Activated CD4-positive, CD25-positive, alpha-beta regulatory T cell treated with anti-CD3 and anti-CD28 coated beads, Interleukin-2, amount 50 U/mL, for 24 hours (primary cell): ENCODE measurements at regions not wholly inside any gene's neighbourhood (a gene's known extent, or its start where the extent isn't known, plus 50 kb on each side); places are given as distances from the start of the nearest gene placed in this dataset.
"Not testable (repeated sequence)": the region's sequence is repeated elsewhere in the genome, so short reads cannot be mapped to it uniquely, and the experiment has no call there.

ENCODE experiments used
- ATAC-seq, 2 donors: fragments of 150-1000 bp; cut with Tn5 transposase; one replicate each; pipeline ENCODE4 v1.10.0; 2021; ENCODE audit warnings: mild to moderate bottlenecking in 1 of 2, moderate library complexity in 1 of 2

DNA sequence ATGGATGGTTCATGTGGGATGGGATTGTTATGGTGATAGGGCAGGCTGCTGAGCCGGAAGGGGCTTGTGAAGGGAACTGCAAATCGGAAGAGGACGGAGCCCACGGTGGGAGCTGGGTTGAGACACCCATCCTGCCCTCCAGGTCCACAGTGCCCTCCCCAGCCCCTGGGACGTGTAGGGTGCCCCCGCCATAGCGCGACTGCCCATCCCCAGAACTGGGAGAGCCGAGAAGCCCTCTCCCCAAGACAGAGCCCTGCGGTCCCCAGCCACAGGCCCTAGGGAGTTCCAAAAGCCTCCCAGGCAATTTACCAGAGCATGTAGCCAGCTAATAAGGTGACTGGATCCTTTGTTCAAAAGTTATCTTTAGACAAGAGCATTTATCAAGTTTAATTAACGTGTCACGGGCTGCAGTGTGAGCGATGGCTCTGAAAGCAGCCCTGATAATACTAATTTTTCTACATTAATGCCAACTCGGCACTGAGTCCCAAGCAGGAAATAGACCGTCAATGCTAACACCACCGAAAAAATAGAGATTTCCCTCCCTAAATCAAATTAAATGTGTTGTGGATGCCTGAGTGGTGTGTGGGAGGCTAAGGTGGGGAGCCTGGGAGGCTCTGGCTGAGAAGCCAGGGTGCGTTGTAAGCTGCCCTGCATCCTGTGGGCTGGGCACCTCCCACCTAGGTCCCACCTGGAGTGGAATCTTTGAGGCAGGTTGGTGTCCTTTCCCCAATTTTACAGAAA is 76.8 kb upstream of the RTL6 start:
- no peak for ATAC-seq

DNA sequence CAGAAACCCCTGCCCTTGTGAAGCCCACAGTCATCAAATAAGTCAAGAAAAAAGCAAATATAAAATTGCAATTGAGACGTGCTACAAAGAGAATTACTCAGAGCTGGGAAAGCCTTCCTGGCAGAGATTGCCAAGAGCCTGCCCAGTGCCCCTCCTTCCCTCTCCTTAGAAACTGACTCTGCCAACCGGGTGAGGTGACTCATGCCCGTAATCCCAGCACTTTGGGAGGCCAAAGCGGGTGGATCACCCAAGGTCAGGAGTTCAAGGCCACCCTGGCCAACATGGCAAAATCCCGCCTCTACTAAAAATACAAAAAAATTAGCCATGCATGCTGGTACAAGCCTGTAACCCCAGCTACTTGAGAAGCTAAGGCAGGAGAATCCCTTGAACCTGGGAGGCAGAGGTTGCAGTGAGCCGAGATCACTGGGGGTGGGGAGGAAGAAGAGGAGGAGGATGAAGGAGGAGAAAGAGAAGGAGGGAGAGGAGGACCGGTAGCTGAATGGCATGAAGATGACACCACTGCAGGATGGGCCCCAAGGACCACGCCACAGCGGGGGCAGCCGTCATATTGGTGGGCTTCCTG is 76.1 kb upstream of the RTL6 start:
- ATAC-seq = no peak

DNA sequence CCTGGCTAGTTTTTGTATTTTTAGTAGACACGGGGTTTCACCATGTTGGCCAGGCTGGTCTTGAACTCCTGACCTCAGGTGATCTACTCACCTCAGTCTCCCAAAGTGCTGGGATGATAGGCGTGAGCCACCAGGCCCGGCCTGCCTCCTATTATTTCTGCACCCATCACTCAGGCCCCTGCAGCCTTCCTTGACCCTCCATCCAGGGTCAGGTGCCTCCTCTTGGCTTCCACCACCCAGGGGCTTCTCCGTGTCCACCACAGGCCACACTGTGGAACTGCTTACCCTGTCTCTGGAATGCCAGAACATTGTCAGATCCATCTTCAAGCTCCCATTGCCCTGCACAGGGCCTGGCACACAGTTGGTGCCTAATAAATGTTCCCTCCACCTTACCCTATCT is 75.4 kb upstream of the RTL6 start:
- ATAC-seq = no peak

DNA sequence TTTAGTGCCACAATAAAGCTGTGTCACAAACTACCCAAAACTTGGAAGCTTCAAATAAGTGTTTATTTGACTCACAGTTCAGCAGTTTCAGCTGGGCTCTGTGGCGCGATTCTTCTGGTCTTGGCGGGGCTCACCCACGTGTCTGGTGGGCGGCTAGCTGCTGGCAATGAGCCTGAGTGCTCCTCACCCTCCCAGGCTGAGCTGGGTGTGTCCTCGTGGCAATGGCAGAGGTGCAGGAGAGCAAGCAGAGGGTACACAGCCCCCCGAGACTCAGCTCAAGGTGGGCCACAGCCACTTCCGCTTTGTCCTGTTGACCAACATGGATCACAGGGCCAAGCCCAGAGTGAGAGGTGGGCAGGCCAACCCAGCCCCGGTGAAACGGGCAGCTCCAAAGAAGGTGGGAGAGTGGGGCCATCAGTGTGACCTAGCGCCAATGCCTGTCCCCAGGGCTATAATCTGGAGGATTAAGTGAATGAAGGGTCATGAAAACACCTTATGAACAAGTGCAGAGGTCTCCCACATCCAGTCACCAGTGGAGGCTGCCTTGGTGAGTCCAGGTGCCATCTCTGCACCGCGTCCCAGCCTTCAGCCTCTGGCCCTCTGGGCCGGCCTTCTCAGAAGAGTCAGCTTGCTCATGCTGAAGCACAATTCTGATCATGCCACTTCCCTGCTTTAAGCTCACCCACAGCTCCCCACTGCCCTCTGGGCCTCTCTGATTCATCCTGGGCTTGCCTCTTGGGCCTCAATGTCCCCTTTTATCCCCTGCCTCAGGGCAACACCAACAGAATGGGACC is 74.6 kb upstream of the RTL6 start:
- ATAC-seq = no peak

DNA sequence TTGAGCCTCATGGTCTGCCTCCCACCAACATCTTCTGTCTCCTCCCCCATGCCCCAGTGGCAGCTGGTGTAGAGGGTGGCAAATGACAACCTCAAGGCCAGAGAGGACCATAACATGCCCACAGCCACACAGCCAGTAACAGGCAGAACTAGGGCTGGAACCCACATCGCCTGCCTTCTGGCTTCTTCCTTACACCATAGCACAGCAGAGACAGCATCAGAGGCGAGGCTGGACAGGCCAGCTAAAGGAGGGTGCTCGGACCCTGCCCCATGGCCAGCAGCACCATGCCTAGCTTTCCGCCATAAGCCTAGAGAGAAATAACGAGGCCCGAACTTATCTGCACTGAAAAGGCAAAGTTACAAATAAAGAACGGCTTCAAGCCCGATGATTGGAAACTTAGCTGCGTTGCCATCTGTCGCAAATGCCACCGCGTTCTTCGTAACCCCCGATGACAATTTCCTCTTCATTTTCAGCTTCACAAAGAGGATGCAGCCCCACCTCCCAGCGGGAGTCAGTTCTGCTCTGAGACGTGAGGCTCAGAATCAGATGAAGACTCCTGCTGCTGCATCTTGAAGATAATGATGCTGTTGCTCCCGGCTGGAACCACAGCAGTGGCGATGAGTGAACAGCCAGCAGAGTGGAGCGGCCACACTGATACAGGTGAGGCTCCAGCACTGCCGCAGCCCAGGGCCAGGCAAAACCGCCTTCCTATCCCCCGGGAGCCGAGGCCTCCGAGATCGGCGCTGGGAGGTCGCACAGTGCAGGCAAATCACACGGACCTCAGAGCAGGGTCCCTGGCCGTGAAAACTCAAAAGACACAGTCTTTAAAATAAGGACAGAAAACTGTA is 73.8 kb upstream of the RTL6 start:
- no peak for ATAC-seq

DNA sequence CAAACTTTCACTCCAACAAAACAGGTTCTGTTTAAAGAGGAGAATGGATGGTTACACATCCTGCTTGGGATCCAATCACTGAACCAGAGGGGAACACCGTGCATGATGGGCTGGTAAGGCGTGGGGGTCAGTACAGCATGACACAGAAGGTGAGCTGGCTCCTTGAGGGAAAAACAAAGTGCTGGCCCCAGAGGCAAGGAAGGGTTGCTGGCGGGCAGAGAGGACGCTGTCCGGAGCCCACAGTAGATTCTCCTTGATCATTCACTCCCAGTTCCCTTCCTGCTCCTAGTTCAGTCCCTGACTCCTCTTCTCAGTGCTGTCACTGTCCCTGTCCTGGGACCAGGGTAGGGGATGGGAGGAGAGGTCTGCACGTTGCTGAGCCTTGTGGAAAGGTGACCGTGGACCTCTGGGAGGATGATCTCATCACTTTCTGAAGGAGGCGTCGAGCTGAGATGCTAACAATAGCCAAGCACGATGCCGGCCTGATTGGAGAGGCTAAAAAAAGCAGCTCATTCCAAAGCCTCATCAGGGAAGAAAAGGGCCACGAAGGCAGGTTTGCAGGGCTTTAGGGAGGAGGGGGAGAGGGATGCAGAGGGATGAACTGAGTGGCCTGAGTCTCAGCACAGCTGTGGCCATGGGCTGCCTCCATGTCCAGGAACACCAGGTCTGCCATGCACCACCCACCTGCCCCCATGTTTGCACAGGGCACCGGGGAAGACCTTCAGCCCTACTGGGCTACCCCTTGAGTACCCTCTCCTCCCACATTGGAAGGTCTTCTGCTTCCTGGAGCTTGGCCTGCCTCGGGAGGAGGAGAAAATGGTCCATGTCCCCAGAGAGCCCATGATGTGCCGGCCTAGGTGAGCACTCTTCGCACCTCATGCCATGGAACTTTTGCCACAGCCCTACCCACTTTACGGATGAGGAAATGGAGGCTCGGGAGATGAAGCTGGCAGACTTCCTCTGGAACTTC is 72.7 kb upstream of the RTL6 start:
- no peak for ATAC-seq

DNA sequence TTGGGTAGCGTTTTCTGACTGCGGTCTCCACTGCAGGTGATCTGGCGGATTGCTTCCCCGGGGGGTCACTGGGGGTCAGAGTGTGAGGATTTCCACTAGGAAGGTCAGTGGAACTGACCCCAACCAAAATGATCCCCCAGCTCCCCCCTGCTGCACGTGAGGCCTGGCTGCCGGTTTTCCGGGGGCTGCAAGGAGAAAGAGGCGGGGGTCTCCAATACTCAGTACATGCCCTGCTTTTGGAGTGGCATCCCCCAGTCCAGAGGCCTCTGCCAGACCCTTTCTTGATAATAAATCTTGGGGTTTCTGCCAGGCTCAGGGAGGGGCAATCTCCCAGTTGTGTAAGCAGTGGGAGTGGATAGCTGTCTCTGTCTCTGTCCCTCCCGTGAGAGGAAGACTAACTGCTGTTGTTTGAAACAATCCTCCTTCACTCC is 71.5 kb upstream of the RTL6 start:
- ATAC-seq = no peak

DNA sequence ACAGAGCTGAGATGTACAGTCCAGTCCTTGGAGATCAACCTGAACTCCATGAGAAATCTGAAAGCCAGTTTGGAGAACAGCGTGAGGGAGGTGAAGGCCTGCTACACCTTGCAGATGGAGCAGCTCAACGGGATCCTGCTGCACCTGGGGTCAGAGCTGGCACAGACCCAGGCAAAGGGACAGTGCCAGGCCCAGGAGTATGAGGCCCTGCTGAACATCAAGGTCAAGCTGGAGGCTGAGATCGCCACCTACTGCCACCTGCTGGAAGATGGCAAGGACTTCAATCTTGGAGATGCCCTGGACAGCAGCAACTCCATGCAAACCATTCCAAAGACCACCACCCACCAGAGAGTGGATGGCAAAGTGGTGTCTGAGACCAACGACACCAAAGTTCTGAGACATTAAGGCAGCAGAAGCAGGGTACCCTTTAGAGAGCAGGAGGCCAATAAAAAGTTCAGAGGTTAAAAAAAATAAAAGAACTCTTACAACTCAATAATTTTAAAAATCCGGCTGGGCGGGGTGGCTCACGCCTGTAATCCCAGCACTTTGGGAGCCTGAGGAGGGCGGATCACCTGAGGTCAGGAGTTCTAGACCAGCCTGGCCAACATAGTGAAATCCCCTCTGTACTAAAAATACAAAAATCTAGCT is 69.9 kb upstream of the RTL6 start:
- no peak for ATAC-seq

DNA sequence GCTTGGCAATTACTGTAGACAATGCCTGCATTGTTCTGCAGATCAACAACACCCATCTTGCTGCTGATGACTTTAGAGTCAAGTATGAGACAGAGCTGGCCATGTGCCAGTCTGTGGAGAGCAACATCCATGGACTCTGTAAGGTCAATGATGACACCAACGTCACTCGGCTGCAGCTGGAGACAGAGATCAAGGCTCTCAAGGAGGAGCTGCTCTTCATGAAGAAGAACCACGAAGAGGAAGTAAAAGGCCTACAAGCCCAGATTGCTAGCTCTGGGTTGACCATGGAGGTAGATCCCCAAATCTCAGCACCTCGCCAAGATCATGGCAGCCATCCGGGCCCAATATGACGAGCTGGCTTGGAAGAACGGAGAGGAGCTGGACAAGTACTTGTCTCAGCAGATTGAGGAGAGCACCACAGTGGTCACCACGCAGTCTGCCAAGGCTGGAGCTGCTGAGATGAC is 69.4 kb upstream of the RTL6 start:
- not testable (repeated sequence) for ATAC-seq

DNA sequence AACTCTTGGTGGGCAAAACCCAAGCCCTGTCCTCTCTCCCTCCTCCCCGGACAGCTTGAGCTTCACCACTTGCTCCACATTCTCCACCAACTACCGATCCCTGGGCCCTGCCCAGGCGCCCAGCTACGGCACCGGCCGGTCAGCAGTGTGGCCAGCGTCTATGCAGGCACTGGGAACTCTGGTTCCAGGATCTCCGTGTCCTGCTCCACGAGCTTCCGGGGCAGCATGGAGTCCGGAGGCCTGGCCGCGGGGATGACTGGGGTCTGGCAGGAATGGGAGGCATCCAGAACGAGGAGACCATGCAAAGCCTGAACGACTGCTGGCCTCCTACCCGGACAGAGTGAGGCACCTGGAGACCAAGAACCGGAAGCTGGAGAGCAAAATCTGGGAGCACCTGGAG is 68.9 kb upstream of the RTL6 start:
- ATAC-seq = no peak

DNA sequence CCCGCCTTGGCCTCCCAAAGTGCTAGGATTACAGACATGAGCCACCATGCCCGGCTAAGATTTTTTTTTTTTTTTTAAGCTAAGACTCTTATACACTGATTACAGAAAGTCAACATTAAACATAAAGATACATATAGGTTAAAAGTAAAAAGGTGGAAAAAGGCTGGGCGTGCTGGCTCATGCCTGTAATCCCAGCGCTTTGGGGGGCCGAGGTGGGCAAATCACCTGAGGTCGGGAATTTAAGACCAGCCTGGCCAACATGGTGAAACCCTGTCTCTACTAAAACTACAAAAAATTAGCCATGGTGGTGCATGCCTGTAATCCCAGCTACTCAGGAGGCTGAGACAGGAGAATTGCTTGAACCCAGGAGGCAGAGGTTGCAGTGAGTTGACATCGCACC is 64.6 kb upstream of the RTL6 start:
- ATAC-seq = not testable (repeated sequence)

DNA sequence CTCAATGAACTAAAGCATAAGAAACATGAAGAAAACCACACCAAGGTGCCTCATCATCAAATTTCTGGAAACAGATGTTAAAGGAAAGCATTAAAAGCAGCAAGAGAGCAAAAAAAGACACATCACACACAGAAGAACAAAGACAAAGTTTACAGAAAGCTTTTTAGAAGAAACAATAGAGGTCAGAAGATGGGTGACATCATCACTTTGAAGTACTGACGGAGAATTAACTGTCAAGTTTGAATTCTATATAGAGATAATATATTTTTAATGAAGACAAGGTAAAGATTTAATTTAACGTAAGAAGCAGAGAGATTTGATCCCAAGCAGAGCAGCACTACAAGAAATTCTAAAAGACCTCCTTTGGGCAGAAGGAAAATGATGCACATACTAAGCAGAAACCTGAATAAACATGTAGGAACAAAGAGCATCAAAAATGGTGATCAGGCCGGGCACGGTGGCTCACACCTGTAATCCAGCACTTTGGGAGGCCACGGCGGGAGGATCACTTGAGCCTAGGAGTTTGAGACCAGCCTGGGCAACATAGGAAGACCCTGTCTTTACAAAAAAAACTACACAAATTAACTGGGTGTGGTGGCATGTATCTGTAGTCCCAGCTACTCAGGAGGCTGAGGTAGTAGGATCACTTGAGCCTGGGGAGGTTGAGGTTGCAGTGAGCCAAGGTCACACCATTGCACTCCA is 63.3 kb upstream of the RTL6 start:
- no peak for ATAC-seq

DNA sequence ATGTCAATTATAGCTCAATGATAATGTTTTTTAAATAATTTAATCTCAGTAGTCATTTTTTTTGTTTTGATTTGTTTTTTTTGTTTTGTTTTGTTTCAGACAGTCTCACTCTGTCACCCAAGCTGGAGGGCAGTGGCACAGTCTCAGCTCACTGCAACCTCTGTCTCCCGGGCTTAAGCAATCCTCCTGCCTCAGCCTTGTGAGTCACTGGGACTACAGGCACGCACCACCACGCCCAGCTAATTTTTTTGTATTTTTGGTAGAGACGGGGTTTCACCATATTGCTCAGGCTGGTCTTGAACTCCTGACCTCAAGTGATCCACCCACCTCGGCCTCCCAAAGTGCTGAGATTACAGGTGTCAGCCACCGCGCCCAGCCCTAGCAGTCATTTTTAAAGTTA is 60.6 kb upstream of the RTL6 start:
- not testable (repeated sequence) for ATAC-seq

DNA sequence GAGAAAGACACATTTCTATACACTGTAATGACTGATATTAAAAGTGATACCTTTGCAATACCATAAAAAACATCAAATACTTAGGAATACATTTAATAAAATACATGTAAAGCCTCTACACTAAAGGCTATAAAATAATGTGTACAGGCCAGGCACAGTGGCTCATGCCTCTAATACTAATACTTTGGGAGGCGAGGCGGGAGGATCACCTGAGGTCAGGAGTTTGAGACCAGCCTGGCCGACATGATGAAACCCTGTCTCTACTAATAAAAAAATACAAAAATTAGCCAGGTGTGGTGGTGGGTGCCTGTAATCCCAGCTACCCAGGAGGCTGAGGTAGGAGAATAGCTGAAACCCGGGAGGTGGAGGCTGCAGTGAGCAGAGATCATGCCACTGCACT is 59.8 kb upstream of the RTL6 start:
- not testable (repeated sequence) for ATAC-seq

DNA sequence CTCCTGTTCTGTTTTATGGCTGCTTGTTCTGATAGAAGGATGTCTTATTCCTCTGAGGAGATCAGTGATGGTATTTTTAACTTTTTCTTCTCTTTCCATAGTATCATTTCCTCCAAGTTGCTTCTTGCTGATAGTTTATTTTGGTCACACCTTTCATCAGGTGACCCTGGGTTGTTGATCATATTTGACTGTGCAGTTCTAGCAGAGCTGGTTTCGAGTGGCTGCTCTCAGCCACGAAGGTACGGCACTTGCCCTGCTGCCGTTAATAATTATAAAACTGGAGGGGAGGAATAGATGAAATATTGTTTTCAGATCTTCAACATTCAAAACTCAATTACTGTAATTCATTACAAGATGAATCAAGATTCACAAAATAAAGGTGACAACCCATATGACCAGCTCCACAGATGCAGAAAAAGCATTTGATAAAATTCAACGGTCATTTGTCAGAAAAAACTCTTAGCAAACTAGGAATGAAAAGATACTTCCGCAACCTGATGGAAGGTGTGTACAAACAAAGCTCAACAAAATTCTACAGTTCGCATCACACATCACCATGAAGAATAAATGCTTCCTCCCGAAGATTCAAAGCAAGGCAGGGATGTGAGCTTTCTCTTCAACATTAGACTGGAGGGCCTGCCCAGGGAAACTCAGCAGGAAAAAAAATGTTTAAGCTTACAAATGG is 59.2 kb upstream of the RTL6 start:
- ATAC-seq = no peak

DNA sequence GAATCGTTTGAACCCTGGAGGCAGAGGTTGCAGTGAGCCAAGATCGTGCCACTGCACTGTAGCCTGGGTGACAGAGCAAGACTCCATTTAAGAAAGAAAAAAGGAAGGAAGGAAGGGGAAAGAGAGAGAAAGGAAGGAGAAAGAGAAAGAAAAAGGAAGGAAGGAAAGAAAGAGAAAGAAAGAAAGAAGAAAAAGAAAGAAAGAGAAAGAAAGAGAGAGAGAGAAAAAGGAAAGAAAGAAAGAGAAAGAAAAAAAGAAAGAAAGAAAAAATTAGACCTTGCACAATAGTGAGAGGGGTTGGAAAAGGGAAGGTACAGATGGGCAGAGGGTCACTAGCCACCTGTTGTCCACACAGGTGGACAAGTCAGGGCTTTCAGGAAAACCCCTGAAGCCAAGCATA is 57.6 kb upstream of the RTL6 start:
- ATAC-seq = no peak

DNA sequence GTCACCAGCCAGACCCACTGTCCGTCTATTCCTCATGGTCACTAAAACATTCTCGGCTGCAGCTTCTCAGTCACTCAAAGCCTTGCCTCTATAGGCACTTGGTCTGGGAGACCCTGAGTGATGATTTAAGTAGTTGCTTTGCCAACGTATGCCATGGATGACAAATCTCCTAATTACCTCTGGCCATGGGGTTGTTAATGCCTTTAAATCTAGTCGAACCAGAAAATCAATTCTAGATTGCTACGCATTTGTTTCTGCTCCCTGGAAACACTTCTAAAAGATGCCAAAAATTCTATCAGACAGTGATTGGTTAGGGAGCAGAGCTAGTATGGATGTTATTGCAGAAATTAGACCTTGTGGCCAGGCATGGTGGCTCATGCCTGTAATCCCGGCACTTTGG is 57.0 kb upstream of the RTL6 start:
- ATAC-seq = no peak

DNA sequence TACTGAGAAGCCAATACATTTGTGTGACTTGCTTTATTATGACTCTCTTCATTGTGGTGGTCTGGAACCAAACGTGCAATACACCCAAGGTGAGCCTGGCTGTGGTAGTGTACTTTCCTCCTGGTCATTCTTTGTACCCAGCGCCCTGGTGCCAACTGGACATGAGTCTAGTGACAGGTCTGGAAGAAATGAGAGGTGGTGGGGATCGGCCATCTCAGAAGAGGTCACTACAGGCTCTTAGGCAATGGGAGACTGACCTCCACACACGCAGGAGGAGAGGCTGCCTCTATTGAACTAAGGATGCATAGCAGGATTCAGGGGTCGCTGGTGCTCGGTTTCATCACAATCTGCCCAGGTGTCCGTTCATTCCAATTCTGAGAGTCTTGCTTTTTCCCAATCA is 56.4 kb upstream of the RTL6 start:
- no peak for ATAC-seq

DNA sequence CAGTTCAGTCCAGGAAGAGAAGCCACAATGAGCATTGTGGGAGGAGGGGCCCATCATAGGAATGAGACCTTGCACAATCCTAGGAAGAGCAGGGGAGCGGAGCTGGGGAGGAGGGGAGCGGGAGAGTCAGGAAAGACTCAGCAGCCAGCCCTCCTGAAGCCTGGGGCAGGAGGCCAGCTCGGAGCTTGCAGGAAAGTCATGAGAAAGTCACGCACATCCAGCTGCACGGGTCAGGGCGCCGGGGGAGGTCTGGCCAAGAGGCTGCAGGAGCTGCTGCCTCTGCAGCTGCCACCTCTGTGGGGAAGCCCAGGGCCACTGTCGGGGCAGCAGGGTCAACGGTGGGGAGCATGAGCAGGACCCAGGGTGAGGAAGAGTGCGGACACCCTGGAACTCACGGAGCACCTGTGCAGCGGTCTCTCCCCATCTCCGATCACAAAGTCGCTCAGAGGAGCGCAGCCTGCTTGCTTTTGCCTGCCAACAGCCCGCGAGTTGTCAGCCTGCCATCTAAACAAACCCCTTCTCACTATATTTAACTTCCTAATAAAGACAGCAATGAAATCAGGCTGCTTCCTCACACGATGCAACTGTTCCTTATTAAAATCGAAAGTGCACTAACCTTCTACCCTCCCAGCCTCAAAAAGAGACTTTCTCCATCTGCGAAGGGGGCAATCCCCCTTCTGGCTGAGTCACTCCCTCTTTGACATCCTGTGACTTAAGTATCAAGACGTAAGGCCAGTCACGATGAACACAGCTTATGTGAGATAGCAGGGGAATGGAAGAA is 52.9 kb upstream of the RTL6 start:
- peak; percentile 92 to 98 for ATAC-seq
